GM06990 (cell line): ENCODE measurements at regions not wholly inside any gene's neighbourhood (a gene's known extent, or its start where the extent isn't known, plus 50 kb on each side); places are given as distances from the start of the nearest gene placed in this dataset.

Experiments used
- DNase-seq: peaks from one replicate; pipeline ENCODE4 v3.0.0-alpha.2; 2011; ENCODE audit not compliant: insufficient read length; ENCODE audit errors: extremely low read depth
- H3K27me3 ChIP-seq: replicated peaks from 2 replicates; pipeline ENCODE4 v1.6.0; 2011; ENCODE audit warnings: low read length; ENCODE audit not compliant: control insufficient read depth, insufficient read depth
- H3K36me3 ChIP-seq: 2 replicates; pipeline ENCODE4 v1.5.1; 2011; ENCODE audit warnings: low read length; ENCODE audit not compliant: control insufficient read depth, insufficient read depth
- H3K4me3 ChIP-seq: replicated peaks from 2 replicates; pipeline ENCODE4 v1.5.1; 2011; ENCODE audit warnings: low read depth, mild to moderate bottlenecking, control low read depth, low read length
- CTCF ChIP-seq: IDR thresholded peaks from 2 replicates; pipeline ENCODE4 v1.5.1; 2011; ENCODE audit warnings: low read length, control low read depth, mild to moderate bottlenecking, inconsistent platforms; ENCODE audit not compliant: insufficient read depth, poor library complexity, severe bottlenecking

- no peak for TF ChIP-seq CTCF
- H3K27me3 ChIP-seq, result no peaks in the 10 kb centered on the region
- H3K4me3 ChIP-seq, result no peak overlapping the region
- no peaks in the 10 kb centered on the region for H3K36me3 ChIP-seq
- DNase-seq, result no peak
These were observed 133.3 kb upstream of the SLC24A5 start for GRCh38 chr15:47987461-47987860.

GRCh38 chr15:47987908-47988532 is 132.8 kb upstream of the SLC24A5 start:
- TF ChIP-seq CTCF, result peak; percentile 60
- DNase-seq, result no peak

GRCh38 chr15:47988564-47988963 is 132.2 kb upstream of the SLC24A5 start:
- TF ChIP-seq CTCF, result peak; percentile 28
- Histone ChIP-seq H3K4me3 (no peak overlapping the region), H3K36me3 (no peaks in the 10 kb centered on the region), H3K27me3 (no peaks in the 10 kb centered on the region)
- no peak for DNase-seq

More at GRCh38 chr15:47987908-47988532, 132.8 kb upstream of the SLC24A5 start:
- Histone ChIP-seq H3K36me3 (no peaks in the 10 kb centered on the region), H3K4me3 (no peak overlapping the region), H3K27me3 (no peaks in the 10 kb centered on the region)

GRCh38 chr15:47990821-47991220 is 130.0 kb upstream of the SLC24A5 start:
- no peak for TF ChIP-seq CTCF
- Histone ChIP-seq H3K36me3 (no peaks in the 10 kb centered on the region), H3K4me3 (no peak overlapping the region), H3K27me3 (no peaks in the 10 kb centered on the region)
- no peak for DNase-seq

- no peaks in the 10 kb centered on the region for H3K36me3 ChIP-seq
- DNase-seq, result no peak
- no peaks in the 10 kb centered on the region for H3K27me3 ChIP-seq
- H3K4me3 ChIP-seq, result no peak overlapping the region
- TF ChIP-seq CTCF, result no peak
These were observed 129.4 kb upstream of the SLC24A5 start for GRCh38 chr15:47991357-47991756.

- Histone ChIP-seq H3K36me3 (no peaks in the 10 kb centered on the region), H3K4me3 (no peak overlapping the region), H3K27me3 (no peaks in the 10 kb centered on the region)
- TF ChIP-seq CTCF, result no peak
- no peak for DNase-seq
These were observed 127.7 kb upstream of the SLC24A5 start for GRCh38 chr15:47993051-47993450.
